Muscle layer of duodenum (tissue), 2 donors: ENCODE measurements at regions not wholly inside any gene's neighbourhood (a gene's known extent, or its start where the extent isn't known, plus 50 kb on each side); places are given as distances from the start of the nearest gene placed in this dataset.
"Not testable (repeated sequence)": the region's sequence is repeated elsewhere in the genome, so short reads cannot be mapped to it uniquely, and the experiment has no call there.

Experiments used
- H3K27ac ChIP-seq: one replicate; pipeline ENCODE4 v1.7.0; 2013; ENCODE audit warnings: mild to moderate bottlenecking, low read length
- H3K27me3 ChIP-seq: one replicate; pipeline ENCODE4 v1.7.0; 2013; ENCODE audit warnings: low read depth, mild to moderate bottlenecking, control low read depth, low read length
- H3K36me3 ChIP-seq, 2 donors: one replicate each; pipeline ENCODE4 v1.7.0; 2013; ENCODE audit warnings: low read length in 2 of 2, control low read depth in 1 of 2, mild to moderate bottlenecking in 1 of 2; ENCODE audit not compliant: insufficient read depth in 2 of 2, control insufficient read depth in 1 of 2
- H3K4me1 ChIP-seq, 2 donors: one replicate each; pipeline ENCODE4 v1.7.0; 2013; ENCODE audit warnings: low read length in 2 of 2, mild to moderate bottlenecking in 2 of 2, control low read depth in 1 of 2, moderate library complexity in 1 of 2; ENCODE audit not compliant: insufficient read depth in 2 of 2, control insufficient read depth in 1 of 2
- H3K4me3 ChIP-seq, 2 donors: one replicate each; pipeline ENCODE4 v1.7.0; 2013; ENCODE audit warnings: low read length in 2 of 2, low read depth in 1 of 2, mild to moderate bottlenecking in 1 of 2
- H3K9me3 ChIP-seq, 2 donors: one replicate each; pipeline ENCODE4 v1.7.0; 2013; ENCODE audit warnings: low read length in 2 of 2, control low read depth in 1 of 2, mild to moderate bottlenecking in 1 of 2; ENCODE audit not compliant: control insufficient read depth in 1 of 2
- donor health status: healthy.

- not testable (repeated sequence) for H3K27ac ChIP-seq, H3K4me3 ChIP-seq, H3K27me3 ChIP-seq, H3K9me3 ChIP-seq, H3K4me1 ChIP-seq, H3K36me3 ChIP-seq
These were observed 228.5 kb upstream of the RARB start for GRCh38 chr3:25199567-25199966.

GRCh38 chr3:25212736-25213135 lies 215.3 kb upstream of the RARB start:
- Histone ChIP-seq H3K27ac (no peak overlapping the region), H3K27me3 (no peaks in the 10 kb centered on the region), H3K4me1 (no peaks in the 10 kb centered on the region), H3K36me3 (no peaks in the 10 kb centered on the region), H3K4me3 (no peak overlapping the region), H3K9me3 (no peaks in the 10 kb centered on the region)

GRCh38 chr3:25214034-25214433 lies 214.0 kb upstream of the RARB start:
- Histone ChIP-seq H3K27me3 (no peaks in the 10 kb centered on the region), H3K36me3 (no peaks in the 10 kb centered on the region), H3K4me1 (no peaks in the 10 kb centered on the region), H3K9me3 (no peaks in the 10 kb centered on the region), H3K27ac (no peak overlapping the region), H3K4me3 (no peak overlapping the region)

GRCh38 chr3:25218362-25218761 lies 209.7 kb upstream of the RARB start:
- Histone ChIP-seq H3K27me3 (no peaks in the 10 kb centered on the region), H3K36me3 (no peaks in the 10 kb centered on the region), H3K4me3 (no peak overlapping the region), H3K27ac (no peak overlapping the region), H3K4me1 (no peaks in the 10 kb centered on the region), H3K9me3 (no peaks in the 10 kb centered on the region)

DNA sequence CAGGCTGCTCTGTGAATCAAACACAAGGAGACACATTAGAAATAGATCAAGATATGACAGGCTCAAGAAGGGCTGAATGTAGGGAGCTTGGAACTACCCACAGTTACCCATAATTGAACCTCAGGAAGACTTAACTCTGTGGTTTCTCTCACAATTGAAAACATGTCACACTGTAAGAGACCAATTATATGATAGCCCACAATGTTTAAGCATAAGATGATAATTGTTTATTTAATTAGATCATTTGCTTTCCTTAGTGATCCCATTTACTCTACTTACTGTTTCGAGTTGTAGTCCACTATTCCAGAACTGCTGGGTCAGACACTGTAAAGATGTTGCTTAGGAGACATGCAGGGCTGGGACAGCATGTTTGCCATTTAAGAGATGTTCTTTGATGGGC lies 201.3 kb upstream of the RARB start:
- H3K27ac ChIP-seq = no peak overlapping the region
- H3K4me1 ChIP-seq = no peaks in the 10 kb centered on the region
- H3K4me3 ChIP-seq = no peak overlapping the region
- H3K36me3 ChIP-seq = no peaks in the 10 kb centered on the region
- H3K9me3 ChIP-seq = no peaks in the 10 kb centered on the region
- no peaks in the 10 kb centered on the region for H3K27me3 ChIP-seq

DNA sequence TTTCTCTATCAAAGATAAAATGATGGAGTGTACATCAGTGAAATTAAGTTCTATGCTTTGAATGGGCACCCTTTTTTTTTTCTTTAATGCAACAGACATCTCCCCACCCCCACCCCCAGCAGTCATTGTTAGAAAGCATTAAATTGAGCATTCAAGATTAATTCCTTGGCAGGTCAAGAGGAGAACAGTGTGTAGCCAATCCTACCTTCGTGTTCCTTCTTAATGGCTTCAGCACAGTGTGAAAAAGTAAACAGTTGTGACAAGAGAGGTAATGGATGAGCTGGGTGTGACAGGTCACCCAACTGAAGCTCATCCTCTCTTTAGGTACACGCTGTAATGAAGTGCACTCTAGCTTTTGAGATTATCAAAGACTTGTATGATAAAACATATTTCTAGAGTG lies 198.5 kb upstream of the RARB start:
- Histone ChIP-seq H3K9me3 (no peaks in the 10 kb centered on the region), H3K27ac (no peak overlapping the region), H3K4me3 (no peak overlapping the region), H3K27me3 (no peaks in the 10 kb centered on the region), H3K4me1 (no peaks in the 10 kb centered on the region), H3K36me3 (no peaks in the 10 kb centered on the region)

DNA sequence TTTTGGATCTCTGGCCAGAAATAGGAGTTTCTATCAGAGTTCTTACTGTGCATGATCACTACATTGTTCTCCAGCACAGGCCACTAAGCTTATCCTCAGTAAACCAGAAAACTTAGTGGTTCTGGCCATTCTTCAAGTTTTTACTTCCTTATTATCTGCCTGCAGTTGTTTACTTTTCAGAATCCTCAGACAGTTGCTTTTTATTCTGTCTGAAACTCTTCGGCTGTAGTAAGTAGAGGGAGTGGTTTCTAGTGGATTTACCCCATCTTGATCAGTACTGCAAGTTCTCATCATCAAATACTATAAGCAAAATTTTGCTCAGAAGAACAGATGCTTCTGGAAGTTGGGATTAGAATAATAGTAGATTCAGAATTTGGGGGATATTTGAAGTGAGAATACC lies 193.0 kb upstream of the RARB start:
- no peaks in the 10 kb centered on the region for H3K36me3 ChIP-seq
- H3K27ac ChIP-seq = no peak overlapping the region
- H3K9me3 ChIP-seq = no peaks in the 10 kb centered on the region
- H3K27me3 ChIP-seq = no peaks in the 10 kb centered on the region
- H3K4me1 ChIP-seq = no peaks in the 10 kb centered on the region
- H3K4me3 ChIP-seq = no peak overlapping the region

GRCh38 chr3:25235466-25235865 lies 192.6 kb upstream of the RARB start:
- no peaks in the 10 kb centered on the region for H3K27me3 ChIP-seq
- no peaks in the 10 kb centered on the region for H3K36me3 ChIP-seq
- H3K9me3 ChIP-seq = no peaks in the 10 kb centered on the region
- H3K4me1 ChIP-seq = no peaks in the 10 kb centered on the region
- no peak overlapping the region for H3K27ac ChIP-seq
- H3K4me3 ChIP-seq = no peak overlapping the region

GRCh38 chr3:25237602-25238001 lies 190.5 kb upstream of the RARB start:
- Histone ChIP-seq H3K4me1 (no peaks in the 10 kb centered on the region), H3K9me3 (peaks cover 0 to under 1% of the 10 kb centered on the region in 2 donors)

GRCh38 chr3:25239042-25239441 lies 189.0 kb upstream of the RARB start:
- Histone ChIP-seq H3K9me3 (peaks cover 0 to 6% of the 10 kb centered on the region in 2 donors), H3K4me3 (no peak overlapping the region), H3K4me1 (no peaks in the 10 kb centered on the region), H3K27me3 (no peaks in the 10 kb centered on the region), H3K36me3 (no peaks in the 10 kb centered on the region), H3K27ac (no peak overlapping the region)

More at GRCh38 chr3:25237602-25238001, 190.5 kb upstream of the RARB start:
- Histone ChIP-seq H3K27me3 (no peaks in the 10 kb centered on the region), H3K27ac (no peak overlapping the region), H3K36me3 (no peaks in the 10 kb centered on the region), H3K4me3 (no peak overlapping the region)

GRCh38 chr3:25246913-25247312 lies 181.2 kb upstream of the RARB start:
- Histone ChIP-seq H3K27me3 (no peaks in the 10 kb centered on the region), H3K27ac (no peak overlapping the region), H3K4me3 (no peak overlapping the region), H3K4me1 (no peaks in the 10 kb centered on the region), H3K36me3 (no peaks in the 10 kb centered on the region), H3K9me3 (peaks cover 0 to 32% of the 10 kb centered on the region in 2 donors)

GRCh38 chr3:25252291-25252690 lies 175.8 kb upstream of the RARB start:
- no peaks in the 10 kb centered on the region for H3K27me3 ChIP-seq
- H3K4me1 ChIP-seq = no peaks in the 10 kb centered on the region
- no peaks in the 10 kb centered on the region for H3K36me3 ChIP-seq
- H3K9me3 ChIP-seq = peaks cover 0 to 40% of the 10 kb centered on the region in 2 donors
- no peak overlapping the region for H3K4me3 ChIP-seq
- no peak overlapping the region for H3K27ac ChIP-seq
